HepG2 (cell line): ENCODE measurements at regions not wholly inside any gene's neighbourhood (a gene's known extent, or its start where the extent isn't known, plus 50 kb on each side); places are given as distances from the start of the nearest gene placed in this dataset.
A peak's percentile ranks its signal among the peaks of the same experiment; 100 is the strongest.

ENCODE experiments used
- FOSL2 ChIP-seq: sonication (generic); formaldehyde crosslinking; IDR thresholded peaks from 2 replicates; pipeline ENCODE4 v1.4.0; 2020; ENCODE audit warnings: missing genetic modification reagents
- HMG20B ChIP-seq: conservative IDR thresholded peaks from 2 replicates; pipeline ENCODE4 v1.6.1; 2016; ENCODE audit warnings: missing genetic modification reagents, missing compliant biosample characterization
- SOX5 ChIP-seq: IDR thresholded peaks from 2 replicates; pipeline ENCODE4 v1.6.1; 2016; ENCODE audit warnings: borderline replicate concordance
- ZSCAN12 ChIP-seq: sonication (generic); formaldehyde crosslinking; IDR thresholded peaks from 2 replicates; pipeline ENCODE4 v1.9.0; 2021; ENCODE audit warnings: mild to moderate bottlenecking, missing genetic modification reagents
- ZSCAN22 ChIP-seq: sonication (generic); formaldehyde crosslinking; IDR thresholded peaks from 2 replicates; pipeline ENCODE4 v1.4.0; 2020; ENCODE audit warnings: mild to moderate bottlenecking, missing genetic modification reagents
- ZSCAN31 ChIP-seq: sonication (generic); formaldehyde crosslinking; IDR thresholded peaks from 2 replicates; pipeline ENCODE4 v1.5.0; 2020; ENCODE audit warnings: low read depth, mild to moderate bottlenecking, missing genetic modification reagents
- TF ChIP-seq, protein P1 (sequence below): sonication (generic); formaldehyde crosslinking; IDR thresholded peaks from 2 replicates; pipeline ENCODE4 v1.4.0; 2020; ENCODE audit warnings: low read depth, mild to moderate bottlenecking, missing genetic modification reagents
- TF ChIP-seq, protein P2 (sequence below): sonication (generic); formaldehyde crosslinking; IDR thresholded peaks from 2 replicates; pipeline ENCODE4 v1.5.1; 2020; ENCODE audit warnings: mild to moderate bottlenecking, missing genetic modification reagents, moderate library complexity
- TF ChIP-seq, protein P3 (sequence below): IDR thresholded peaks from 2 replicates; pipeline ENCODE4 v1.4.0; 2020; ENCODE audit warnings: mild to moderate bottlenecking, missing genetic modification reagents
- TF ChIP-seq, protein P4 (sequence below): sonication (generic); formaldehyde crosslinking; IDR thresholded peaks from 2 replicates; pipeline ENCODE4 v1.4.0; 2020; ENCODE audit warnings: missing genetic modification reagents
- TF ChIP-seq, protein P5 (sequence below): sonication (generic); formaldehyde crosslinking; IDR thresholded peaks from 2 replicates; pipeline ENCODE4 v1.4.0; 2020; ENCODE audit warnings: missing genetic modification reagents, mild to moderate bottlenecking, borderline replicate concordance
- TF ChIP-seq, protein P6 (sequence below): sonication (generic); formaldehyde crosslinking; conservative IDR thresholded peaks from 2 replicates; pipeline ENCODE4 v1.4.0; 2020; ENCODE audit warnings: mild to moderate bottlenecking, missing genetic modification reagents, moderate library complexity

DNA sequence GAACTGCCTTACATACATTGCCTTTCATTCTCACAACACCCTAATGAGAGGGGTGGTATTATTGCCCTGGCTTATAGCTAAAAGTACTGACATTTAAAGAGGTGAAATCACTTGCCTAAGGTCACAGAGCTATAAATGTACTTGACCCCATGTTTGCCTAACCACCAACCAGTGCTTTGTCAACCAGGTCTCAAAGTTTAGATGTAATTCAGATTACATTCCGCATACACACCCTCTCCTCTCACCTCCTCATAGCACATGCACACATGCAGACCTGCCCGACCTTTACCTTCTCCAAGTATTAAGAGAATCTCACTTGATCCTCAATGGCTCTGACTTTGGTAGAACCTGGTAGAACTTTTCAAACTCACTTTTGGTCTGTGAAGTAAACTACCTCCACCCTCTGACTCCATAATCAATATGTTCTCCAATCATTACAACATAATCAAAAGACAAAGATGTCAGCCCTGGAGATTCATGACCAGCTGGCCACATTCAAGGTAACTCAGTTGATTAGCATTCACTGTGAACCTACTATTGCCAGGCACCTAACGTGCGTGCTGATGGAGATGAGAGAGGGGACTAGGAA lies 63.2 kb upstream of the HES1 start (continued):
- TF ChIP-seq, protein P1, sequence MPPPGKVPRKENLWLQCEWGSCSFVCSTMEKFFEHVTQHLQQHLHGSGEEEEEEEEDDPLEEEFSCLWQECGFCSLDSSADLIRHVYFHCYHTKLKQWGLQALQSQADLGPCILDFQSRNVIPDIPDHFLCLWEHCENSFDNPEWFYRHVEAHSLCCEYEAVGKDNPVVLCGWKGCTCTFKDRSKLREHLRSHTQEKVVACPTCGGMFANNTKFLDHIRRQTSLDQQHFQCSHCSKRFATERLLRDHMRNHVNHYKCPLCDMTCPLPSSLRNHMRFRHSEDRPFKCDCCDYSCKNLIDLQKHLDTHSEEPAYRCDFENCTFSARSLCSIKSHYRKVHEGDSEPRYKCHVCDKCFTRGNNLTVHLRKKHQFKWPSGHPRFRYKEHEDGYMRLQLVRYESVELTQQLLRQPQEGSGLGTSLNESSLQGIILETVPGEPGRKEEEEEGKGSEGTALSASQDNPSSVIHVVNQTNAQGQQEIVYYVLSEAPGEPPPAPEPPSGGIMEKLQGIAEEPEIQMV, result no peak
- TF ChIP-seq, protein P2, sequence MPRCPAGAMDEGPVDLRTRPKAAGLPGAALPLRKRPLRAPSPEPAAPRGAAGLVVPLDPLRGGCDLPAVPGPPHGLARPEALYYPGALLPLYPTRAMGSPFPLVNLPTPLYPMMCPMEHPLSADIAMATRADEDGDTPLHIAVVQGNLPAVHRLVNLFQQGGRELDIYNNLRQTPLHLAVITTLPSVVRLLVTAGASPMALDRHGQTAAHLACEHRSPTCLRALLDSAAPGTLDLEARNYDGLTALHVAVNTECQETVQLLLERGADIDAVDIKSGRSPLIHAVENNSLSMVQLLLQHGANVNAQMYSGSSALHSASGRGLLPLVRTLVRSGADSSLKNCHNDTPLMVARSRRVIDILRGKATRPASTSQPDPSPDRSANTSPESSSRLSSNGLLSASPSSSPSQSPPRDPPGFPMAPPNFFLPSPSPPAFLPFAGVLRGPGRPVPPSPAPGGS (CRISPR knock-in tag), result no peak
- no peak for TF ChIP-seq ZSCAN12
- no peak for TF ChIP-seq ZSCAN31 (CRISPR knock-in tag)
- TF ChIP-seq FOSL2 (CRISPR knock-in tag), result peak; percentile 14; the same call in 1 of the 2 replicates
- peak; percentile 92 for TF ChIP-seq ZSCAN22 (CRISPR knock-in tag)
- TF ChIP-seq HMG20B (CRISPR knock-in tag), result 0 out of 2 replicates have a peak, but pooled peaks have one; percentile 58
- TF ChIP-seq, protein P3, sequence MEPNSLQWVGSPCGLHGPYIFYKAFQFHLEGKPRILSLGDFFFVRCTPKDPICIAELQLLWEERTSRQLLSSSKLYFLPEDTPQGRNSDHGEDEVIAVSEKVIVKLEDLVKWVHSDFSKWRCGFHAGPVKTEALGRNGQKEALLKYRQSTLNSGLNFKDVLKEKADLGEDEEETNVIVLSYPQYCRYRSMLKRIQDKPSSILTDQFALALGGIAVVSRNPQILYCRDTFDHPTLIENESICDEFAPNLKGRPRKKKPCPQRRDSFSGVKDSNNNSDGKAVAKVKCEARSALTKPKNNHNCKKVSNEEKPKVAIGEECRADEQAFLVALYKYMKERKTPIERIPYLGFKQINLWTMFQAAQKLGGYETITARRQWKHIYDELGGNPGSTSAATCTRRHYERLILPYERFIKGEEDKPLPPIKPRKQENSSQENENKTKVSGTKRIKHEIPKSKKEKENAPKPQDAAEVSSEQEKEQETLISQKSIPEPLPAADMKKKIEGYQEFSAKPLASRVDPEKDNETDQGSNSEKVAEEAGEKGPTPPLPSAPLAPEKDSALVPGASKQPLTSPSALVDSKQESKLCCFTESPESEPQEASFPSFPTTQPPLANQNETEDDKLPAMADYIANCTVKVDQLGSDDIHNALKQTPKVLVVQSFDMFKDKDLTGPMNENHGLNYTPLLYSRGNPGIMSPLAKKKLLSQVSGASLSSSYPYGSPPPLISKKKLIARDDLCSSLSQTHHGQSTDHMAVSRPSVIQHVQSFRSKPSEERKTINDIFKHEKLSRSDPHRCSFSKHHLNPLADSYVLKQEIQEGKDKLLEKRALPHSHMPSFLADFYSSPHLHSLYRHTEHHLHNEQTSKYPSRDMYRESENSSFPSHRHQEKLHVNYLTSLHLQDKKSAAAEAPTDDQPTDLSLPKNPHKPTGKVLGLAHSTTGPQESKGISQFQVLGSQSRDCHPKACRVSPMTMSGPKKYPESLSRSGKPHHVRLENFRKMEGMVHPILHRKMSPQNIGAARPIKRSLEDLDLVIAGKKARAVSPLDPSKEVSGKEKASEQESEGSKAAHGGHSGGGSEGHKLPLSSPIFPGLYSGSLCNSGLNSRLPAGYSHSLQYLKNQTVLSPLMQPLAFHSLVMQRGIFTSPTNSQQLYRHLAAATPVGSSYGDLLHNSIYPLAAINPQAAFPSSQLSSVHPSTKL, result peak; percentile 70; the same call in 1 of the 2 replicates
- TF ChIP-seq, protein P4, sequence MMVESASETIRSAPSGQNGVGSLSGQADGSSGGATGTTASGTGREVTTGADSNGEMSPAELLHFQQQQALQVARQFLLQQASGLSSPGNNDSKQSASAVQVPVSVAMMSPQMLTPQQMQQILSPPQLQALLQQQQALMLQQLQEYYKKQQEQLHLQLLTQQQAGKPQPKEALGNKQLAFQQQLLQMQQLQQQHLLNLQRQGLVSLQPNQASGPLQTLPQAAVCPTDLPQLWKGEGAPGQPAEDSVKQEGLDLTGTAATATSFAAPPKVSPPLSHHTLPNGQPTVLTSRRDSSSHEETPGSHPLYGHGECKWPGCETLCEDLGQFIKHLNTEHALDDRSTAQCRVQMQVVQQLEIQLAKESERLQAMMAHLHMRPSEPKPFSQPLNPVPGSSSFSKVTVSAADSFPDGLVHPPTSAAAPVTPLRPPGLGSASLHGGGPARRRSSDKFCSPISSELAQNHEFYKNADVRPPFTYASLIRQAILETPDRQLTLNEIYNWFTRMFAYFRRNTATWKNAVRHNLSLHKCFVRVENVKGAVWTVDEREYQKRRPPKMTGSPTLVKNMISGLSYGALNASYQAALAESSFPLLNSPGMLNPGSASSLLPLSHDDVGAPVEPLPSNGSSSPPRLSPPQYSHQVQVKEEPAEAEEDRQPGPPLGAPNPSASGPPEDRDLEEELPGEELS (CRISPR knock-in tag), result no peak
- peak; percentile 26; the same call in 1 of the 2 replicates for TF ChIP-seq SOX5
- TF ChIP-seq, protein P5, sequence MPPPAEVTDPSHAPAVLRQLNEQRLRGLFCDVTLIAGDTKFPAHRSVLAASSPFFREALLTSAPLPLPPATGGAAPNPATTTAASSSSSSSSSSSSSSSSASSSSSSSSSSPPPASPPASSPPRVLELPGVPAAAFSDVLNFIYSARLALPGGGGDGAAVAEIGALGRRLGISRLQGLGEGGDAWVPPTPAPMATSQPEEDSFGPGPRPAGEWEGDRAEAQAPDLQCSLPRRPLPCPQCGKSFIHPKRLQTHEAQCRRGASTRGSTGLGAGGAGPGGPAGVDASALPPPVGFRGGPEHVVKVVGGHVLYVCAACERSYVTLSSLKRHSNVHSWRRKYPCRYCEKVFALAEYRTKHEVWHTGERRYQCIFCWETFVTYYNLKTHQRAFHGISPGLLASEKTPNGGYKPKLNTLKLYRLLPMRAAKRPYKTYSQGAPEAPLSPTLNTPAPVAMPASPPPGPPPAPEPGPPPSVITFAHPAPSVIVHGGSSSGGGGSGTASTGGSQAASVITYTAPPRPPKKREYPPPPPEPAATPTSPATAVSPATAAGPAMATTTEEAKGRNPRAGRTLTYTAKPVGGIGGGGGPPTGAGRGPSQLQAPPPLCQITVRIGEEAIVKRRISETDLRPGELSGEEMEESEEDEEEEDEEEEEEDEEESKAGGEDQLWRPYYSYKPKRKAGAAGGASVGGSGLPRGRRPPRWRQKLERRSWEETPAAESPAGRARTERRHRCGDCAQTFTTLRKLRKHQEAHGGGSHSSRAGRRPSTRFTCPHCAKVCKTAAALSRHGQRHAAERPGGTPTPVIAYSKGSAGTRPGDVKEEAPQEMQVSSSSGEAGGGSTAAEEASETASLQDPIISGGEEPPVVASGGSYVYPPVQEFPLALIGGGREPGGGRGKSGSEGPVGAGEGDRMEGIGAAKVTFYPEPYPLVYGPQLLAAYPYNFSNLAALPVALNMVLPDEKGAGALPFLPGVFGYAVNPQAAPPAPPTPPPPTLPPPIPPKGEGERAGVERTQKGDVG (CRISPR knock-in tag), result no peak
- TF ChIP-seq, protein P6, sequence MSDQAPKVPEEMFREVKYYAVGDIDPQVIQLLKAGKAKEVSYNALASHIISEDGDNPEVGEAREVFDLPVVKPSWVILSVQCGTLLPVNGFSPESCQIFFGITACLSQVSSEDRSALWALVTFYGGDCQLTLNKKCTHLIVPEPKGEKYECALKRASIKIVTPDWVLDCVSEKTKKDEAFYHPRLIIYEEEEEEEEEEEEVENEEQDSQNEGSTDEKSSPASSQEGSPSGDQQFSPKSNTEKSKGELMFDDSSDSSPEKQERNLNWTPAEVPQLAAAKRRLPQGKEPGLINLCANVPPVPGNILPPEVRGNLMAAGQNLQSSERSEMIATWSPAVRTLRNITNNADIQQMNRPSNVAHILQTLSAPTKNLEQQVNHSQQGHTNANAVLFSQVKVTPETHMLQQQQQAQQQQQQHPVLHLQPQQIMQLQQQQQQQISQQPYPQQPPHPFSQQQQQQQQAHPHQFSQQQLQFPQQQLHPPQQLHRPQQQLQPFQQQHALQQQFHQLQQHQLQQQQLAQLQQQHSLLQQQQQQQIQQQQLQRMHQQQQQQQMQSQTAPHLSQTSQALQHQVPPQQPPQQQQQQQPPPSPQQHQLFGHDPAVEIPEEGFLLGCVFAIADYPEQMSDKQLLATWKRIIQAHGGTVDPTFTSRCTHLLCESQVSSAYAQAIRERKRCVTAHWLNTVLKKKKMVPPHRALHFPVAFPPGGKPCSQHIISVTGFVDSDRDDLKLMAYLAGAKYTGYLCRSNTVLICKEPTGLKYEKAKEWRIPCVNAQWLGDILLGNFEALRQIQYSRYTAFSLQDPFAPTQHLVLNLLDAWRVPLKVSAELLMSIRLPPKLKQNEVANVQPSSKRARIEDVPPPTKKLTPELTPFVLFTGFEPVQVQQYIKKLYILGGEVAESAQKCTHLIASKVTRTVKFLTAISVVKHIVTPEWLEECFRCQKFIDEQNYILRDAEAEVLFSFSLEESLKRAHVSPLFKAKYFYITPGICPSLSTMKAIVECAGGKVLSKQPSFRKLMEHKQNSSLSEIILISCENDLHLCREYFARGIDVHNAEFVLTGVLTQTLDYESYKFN (CRISPR knock-in tag), result peak; percentile 57
- TF ChIP-seq, all 625 proteins: peak for 32
